Calu3 (cell line): ENCODE measurements at regions not wholly inside any gene's neighbourhood (a gene's known extent, or its start where the extent isn't known, plus 50 kb on each side); places are given as distances from the start of the nearest gene placed in this dataset.
A peak's percentile ranks its signal among the peaks of the same experiment; 100 is the strongest.

Source experiments
- BruUV-seq: library from RNA; stranded (reverse); fragments of 400-500 nt; replicated peaks from 2 replicates; lab custom pipeline; 2021; lab: Mats Ljungman, UMichigan
- CTCF ChIA-PET: fragments of 300-600 bp; sonication (Branson Sonifier 250); formaldehyde crosslinking; loops from one replicate; lab custom pipeline; 2022; ENCODE audit warnings: antibody characterized with exemption; lab: Charles Lee
- DNase-seq: peaks from one replicate; pipeline ENCODE4 v3.0.0; 2022
- H3K27ac Mint-ChIP-seq: one replicate; pipeline ENCODE4 v1.8.0; 2022; ENCODE audit warnings: mixed read lengths; ENCODE audit not compliant: unreplicated experiment
- H3K27me3 Mint-ChIP-seq: one replicate; pipeline ENCODE4 v1.8.0; 2022; ENCODE audit warnings: mixed read lengths; ENCODE audit not compliant: unreplicated experiment
- H3K36me3 Mint-ChIP-seq: one replicate; pipeline ENCODE4 v1.8.0; 2022; ENCODE audit warnings: mild to moderate bottlenecking, moderate library complexity, mixed read lengths; ENCODE audit not compliant: insufficient read depth, unreplicated experiment
- H3K4me1 Mint-ChIP-seq: one replicate; pipeline ENCODE4 v1.8.0; 2022; ENCODE audit warnings: mild to moderate bottlenecking, low read depth, mixed read lengths; ENCODE audit not compliant: unreplicated experiment
- H3K4me3 Mint-ChIP-seq: one replicate; pipeline ENCODE4 v1.8.0; 2022; ENCODE audit warnings: mild to moderate bottlenecking, low read depth, moderate library complexity, mixed read lengths; ENCODE audit not compliant: unreplicated experiment
- H3K9me3 Mint-ChIP-seq: one replicate; pipeline ENCODE4 v1.8.0; 2022; ENCODE audit warnings: low read depth, mixed read lengths; ENCODE audit not compliant: unreplicated experiment
- intact Hi-C: fragments of 100-400 bp; cut with micrococcal nuclease; formaldehyde crosslinking; loops from one replicate; pipeline ENCODE4 v1.10.0; 2022; ENCODE audit not compliant: unreplicated experiment
- TF ChIP-seq, protein P1 (sequence below): fragments of 200-600 bp; IDR thresholded peaks from one replicate; pipeline ENCODE4 v1.8.0; 2022; ENCODE audit warnings: antibody characterized with exemption; ENCODE audit not compliant: unreplicated experiment

DNA sequence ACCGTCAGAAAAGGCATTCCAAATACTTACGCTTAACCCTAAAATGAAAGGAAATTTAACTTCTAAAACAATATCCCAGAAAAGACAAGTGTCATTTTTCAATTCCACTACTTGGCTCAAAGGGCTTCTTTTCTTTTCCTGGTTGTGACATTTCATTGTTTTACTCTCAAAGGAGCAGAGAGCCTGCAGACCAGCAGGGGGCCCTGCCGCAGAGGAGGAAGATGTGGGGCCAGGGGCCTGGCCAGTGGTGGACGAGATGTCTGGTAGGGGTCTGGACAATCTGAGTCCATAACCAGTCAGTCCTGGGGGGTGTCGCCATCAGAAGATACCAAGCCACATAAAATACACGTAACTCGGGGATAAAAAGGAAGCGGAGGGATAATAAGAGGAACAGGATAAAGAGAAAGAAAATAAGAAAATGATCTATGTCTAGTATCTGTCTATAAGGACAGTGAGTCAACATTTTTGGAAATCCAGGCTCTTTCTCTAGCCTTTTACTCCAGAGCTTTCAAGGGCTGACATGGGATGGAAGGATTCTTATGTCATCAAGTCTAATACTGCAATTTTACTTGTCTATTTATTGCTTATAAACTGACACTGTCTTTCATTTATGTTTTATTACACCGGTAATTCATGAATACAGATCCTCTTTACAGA is 54.2 kb upstream of the ARHGEF3 start:
- no peaks in the 10 kb centered on the region for H3K27me3 Mint-ChIP-seq
- no peak overlapping the region for H3K4me3 Mint-ChIP-seq
- no peaks in the 10 kb centered on the region for H3K9me3 Mint-ChIP-seq
- H3K36me3 Mint-ChIP-seq, result no peaks in the 10 kb centered on the region
- CTCF ChIA-PET, result no interaction called here
- DNase-seq, result peak; percentile 18
- TF ChIP-seq, protein P1, sequence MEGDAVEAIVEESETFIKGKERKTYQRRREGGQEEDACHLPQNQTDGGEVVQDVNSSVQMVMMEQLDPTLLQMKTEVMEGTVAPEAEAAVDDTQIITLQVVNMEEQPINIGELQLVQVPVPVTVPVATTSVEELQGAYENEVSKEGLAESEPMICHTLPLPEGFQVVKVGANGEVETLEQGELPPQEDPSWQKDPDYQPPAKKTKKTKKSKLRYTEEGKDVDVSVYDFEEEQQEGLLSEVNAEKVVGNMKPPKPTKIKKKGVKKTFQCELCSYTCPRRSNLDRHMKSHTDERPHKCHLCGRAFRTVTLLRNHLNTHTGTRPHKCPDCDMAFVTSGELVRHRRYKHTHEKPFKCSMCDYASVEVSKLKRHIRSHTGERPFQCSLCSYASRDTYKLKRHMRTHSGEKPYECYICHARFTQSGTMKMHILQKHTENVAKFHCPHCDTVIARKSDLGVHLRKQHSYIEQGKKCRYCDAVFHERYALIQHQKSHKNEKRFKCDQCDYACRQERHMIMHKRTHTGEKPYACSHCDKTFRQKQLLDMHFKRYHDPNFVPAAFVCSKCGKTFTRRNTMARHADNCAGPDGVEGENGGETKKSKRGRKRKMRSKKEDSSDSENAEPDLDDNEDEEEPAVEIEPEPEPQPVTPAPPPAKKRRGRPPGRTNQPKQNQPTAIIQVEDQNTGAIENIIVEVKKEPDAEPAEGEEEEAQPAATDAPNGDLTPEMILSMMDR, result peak; percentile 29
- peak overlapping the region; percentile 51 for H3K27ac Mint-ChIP-seq
- no TSS peak for BruUV-seq
- intact Hi-C loops, result no loop called here
- no peaks in the 10 kb centered on the region for H3K4me1 Mint-ChIP-seq

GRCh38 chr3:56854856-56855611 is 53.3 kb upstream of the ARHGEF3 start:
- intact Hi-C loops, result no loop called here
- Mint-ChIP-seq H3K27ac (no peak overlapping the region), H3K4me3 (no peak overlapping the region), H3K9me3 (no peaks in the 10 kb centered on the region), H3K27me3 (no peaks in the 10 kb centered on the region), H3K4me1 (no peaks in the 10 kb centered on the region), H3K36me3 (no peaks in the 10 kb centered on the region)
- BruUV-seq, result no TSS peak
- no peak for DNase-seq
- TF ChIP-seq, protein P1, result no peak
- CTCF ChIA-PET, result interaction anchor here (0.7 kb wide), 1 partner anchor 11 kb away, joined by 3 read pairs; no protein-coding TSS in a partner anchor

- CTCF ChIA-PET, result interaction anchor here (0.6 kb wide), 1 partner anchor 384 kb away, joined by 9 read pairs; the partner anchor contains the start of gene ERC2
- no TSS peak for BruUV-seq
- Mint-ChIP-seq H3K4me1 (no peaks in the 10 kb centered on the region), H3K4me3 (no peak overlapping the region), H3K36me3 (no peaks in the 10 kb centered on the region), H3K27ac (no peak overlapping the region), H3K27me3 (no peaks in the 10 kb centered on the region), H3K9me3 (no peaks in the 10 kb centered on the region)
- intact Hi-C loops, result no loop called here
- TF ChIP-seq, protein P1, result no peak
- DNase-seq, result no peak
Observed at GRCh38 chr3:56851966-56852884, 50.5 kb upstream of the ARHGEF3 start.
